NCI-H2171 (cell line): ENCODE measurements at regions not wholly inside any gene's neighbourhood (a gene's known extent, or its start where the extent isn't known, plus 50 kb on each side); places are given as distances from the start of the nearest gene placed in this dataset.

Experiments
- DNase-seq: peaks from one replicate; lab custom pipeline; 2025; lab: John Stamatoyannopoulos, UW

DNA sequence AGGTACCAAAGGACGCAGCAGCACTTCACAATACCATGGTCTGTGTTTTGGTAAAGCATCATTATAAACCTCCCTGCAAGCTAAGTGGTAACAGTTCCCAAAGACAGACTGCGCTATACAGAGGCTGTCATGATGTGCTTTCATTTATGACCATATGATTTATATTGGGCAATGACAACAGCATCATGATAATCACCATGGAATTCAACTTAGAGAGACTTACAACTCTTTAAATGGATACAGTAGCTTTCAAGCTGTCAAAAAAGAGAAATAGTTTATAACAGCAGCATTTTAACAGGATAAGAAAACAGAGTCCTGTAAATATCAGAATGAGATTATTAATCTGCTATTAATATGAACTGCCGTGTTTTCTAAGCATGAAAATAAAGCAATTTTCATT, 341.7 kb downstream of the GPR37 start:
- no peak for DNase-seq

- no peak for DNase-seq
These were observed 343.5 kb downstream of the GPR37 start for GRCh38 chr7:124422081-124422480.

DNA sequence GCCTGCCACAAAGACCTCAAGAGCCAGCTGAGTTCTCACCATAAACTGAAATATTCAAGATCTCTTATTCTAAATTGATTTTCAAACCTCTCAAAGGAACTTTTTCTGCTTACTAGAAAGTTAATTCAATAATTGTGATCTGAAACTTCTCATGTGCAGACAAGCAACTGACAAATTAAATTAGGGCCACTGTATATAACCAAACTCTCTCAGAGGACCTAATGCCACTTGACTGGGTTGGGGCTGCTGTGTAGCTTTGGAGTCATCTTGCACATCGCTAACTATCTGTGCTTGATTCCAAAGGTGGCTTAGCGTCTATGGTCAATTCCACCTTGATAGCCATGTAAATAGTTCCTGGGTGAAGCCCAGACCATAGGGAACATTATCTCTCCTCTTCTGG, 345.2 kb downstream of the GPR37 start:
- DNase-seq, result no peak

- no peak for DNase-seq
These were observed 352.6 kb downstream of the GPR37 start for GRCh38 chr7:124413029-124413428.

GRCh38 chr7:124412531-124412930, 353.1 kb downstream of the GPR37 start:
- DNase-seq, result no peak

GRCh38 chr7:124411796-124412195, 353.8 kb downstream of the GPR37 start:
- DNase-seq, result no peak

- DNase-seq, result no peak
These were observed 362.0 kb downstream of the GPR37 start for GRCh38 chr7:124403587-124403986.

GRCh38 chr7:124403112-124403511, 362.5 kb downstream of the GPR37 start:
- no peak for DNase-seq

DNA sequence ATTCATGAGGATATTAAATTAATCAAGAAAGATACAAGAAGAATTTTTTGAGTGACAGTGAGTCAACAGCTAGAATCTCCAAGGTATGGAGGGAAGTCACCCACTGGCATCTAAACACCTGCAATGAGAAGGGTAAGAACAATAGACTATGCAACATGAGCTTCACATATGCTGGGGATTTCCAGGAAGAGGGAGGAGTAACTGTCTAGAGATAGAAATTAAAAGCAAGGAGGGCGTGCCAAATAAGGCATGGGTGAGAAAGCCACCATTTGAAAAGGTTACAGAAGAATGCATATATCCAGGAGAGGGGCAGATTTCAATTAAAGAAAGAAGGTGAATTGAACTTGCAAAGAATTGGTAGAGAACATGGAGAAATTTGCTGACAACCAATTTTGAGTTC, 365.7 kb downstream of the GPR37 start:
- DNase-seq, result no peak

- DNase-seq, result no peak
These were observed 366.2 kb upstream of the TMEM229A start for GRCh38 chr7:124398937-124399552.

GRCh38 chr7:124397134-124397533, 364.3 kb upstream of the TMEM229A start:
- DNase-seq, result no peak

DNA sequence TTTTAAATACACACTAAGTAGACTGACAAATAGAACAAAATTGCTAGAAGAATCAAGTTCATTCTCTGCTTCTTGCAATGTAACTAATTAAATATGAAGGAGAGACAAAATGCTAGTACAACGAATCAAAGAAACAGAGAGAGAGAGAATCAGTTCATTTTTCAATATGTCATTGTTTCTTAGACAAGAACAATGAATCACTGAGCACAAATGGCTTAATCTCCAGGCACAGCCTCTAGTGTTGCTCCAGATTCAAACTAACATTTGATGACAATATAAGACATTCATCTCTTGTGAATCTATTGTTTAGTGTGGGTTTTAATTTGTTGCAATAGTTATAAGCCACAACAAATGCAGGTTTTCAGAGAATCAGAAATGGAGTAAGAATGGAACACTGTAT, 357.4 kb upstream of the TMEM229A start:
- DNase-seq, result no peak

DNA sequence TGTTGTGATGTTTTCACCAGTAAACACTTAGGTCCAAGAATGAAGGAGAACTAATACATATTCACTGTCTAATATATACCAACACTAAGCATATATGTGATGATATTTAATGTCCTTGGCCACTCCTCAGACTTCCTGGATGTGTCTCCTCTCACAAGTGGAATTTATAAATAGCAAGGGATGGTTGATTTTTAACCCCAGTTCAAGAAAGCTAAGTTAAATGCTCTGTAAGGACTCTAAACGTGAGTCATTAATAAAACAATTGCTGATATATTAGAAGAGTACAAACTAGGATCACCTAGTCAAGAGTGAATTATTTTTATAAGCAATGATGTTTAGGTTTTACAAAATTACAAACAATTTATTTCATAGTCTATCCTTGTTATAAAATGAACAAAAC, 355.9 kb upstream of the TMEM229A start:
- DNase-seq, result no peak

DNA sequence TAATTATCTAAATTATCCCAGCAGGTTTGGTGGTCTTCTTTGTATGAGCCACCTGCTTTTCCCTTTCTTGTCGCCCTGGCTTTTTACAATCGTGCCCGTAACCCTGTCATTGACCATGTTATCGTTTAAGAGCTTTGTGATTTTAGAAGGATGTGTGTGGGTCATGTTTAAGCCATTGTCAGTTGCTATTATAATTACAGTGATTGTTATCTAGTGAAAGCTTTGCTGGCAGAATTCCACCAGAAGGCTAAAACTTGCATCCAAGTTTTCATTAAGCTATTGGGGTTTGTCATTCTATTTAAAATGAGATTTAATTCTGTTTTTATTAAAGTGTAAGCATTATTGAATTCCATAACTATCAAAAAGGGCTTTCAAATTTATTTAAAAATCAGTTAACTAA, 354.2 kb upstream of the TMEM229A start:
- no peak for DNase-seq

DNA sequence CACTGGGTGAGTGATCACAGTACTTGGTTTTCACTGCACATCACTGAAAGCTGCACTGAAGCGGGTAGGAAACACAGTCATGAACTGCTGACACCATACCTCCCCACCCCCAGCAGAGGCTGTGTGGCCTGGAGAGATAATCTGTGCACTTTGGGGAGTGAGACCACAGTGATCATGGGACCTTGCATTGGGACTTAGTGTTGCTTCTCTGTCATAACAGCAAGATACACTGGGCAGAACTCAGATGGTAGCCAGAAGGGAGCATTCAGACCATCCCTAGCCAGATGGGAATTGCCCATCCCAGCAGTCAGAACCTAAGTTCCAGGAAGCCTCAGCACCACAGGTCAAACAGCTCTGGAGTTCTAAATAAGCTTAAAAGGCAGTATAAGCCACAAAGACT, 346.4 kb upstream of the TMEM229A start:
- DNase-seq, result no peak

DNA sequence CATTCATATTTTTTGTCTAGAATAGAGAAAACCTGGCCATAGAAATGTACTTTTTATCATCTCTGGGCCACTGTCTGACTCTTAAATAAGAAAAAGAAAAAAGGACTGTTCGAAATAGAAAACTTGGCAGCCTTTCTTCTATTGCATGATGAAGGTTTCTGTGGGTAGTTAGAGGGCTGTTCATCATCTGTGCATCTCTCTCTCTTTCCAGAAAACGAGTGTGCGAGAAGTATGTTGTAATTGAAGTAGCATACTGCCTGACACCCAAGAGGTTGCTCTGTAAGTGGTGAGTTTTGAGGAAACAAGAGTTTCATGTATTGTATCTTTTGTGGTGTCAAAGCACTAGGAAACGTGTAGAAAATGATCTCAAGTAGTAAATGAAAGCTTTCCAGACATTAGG, 343.2 kb upstream of the TMEM229A start:
- DNase-seq, result no peak

DNA sequence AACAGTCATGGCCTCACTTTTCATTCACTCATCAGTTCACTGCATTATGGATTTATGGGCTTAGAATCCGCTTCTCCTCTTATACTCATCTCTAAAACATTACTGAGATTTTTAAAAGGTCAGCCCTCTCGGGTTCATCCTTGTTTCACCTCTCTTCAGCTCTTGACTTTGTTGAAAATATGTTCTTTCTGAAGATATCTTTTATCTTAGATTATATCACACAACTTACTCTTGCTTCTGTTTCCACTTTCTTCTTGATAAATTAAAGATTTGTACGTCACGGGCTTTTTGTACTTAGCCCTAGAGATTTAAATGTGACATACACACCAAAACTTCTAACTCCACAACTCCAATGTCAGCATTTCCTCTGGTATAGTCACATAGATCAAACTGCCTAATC, 342.5 kb upstream of the TMEM229A start:
- DNase-seq, result no peak

DNA sequence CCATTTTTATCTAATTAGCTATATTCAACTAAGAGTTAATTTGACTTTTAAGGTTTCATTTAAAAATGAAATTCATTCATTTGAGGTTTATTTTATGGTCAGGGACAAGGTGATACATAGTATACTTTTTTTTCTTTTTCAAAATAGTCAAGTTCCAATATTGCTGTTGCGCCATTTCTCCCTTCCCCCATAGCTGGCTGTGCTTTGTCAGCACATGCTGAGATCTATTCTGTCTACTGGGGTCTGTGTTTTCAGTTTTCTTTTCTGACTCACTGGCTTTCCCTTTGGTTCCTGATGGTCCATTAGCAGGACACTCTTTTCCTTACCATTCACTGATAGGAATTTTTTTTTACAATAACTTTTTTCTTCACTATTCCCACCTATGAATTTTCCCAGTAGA, 336.4 kb upstream of the TMEM229A start:
- no peak for DNase-seq

DNA sequence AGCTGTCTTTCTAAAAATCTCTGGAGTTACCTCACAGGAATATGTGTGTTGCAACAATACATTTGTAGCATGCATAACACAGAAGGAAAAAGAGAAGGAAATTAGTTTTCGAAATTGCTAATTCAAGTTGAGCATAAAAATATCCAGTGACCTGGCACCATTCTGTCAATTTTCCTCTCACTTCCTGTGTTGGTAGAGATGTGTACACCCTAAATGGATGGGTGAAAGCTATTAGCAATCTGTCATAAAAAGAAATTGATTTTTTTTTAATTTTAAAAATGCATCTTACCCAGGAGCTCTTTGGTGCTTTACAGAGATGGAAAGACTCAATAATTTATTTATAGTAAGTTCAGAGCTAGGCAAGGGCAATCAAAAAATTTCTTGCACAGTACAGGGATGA, 333.3 kb upstream of the TMEM229A start:
- DNase-seq, result no peak

GRCh38 chr7:124364283-124364682, 331.4 kb upstream of the TMEM229A start:
- no peak for DNase-seq

DNA sequence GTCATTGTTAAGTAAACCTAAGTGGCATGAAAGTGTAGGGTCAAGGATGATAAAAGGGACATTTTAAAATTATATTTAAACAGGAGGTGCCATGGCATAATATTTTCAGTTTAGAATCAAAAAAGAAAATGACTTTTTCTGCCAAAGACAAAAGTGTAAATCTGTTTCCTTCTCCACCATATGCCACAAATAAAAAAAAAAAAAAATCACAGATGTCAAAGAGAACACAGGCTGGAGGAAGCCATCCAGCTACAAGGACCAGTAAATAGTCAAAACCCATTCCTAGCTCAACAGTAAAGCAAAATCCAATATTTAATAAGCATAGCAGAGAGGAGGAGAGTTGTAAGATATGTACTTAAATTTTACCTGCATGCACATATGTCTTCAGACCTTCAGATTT, 321.3 kb upstream of the TMEM229A start:
- DNase-seq, result no peak

DNA sequence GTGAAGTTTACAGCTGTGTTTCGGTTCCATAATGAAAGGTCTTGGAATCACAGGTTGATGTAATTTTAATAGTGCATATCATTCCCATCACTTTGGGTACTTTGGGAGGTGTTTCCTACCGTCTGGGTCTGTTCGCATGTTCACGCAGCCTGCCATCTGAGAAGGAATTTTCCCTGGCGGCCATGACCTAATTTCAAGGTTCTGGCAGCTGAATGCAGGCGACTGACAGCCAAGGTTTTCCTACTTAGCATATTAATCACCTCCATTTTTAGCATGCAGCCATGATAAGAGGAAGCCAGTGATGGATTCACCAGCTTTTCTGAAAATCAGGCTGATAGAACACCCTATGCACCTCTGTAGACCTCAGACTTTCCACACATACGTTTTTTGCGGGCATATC, 319.1 kb upstream of the TMEM229A start:
- no peak for DNase-seq

GRCh38 chr7:124349443-124349842, 316.6 kb upstream of the TMEM229A start:
- DNase-seq, result no peak

DNA sequence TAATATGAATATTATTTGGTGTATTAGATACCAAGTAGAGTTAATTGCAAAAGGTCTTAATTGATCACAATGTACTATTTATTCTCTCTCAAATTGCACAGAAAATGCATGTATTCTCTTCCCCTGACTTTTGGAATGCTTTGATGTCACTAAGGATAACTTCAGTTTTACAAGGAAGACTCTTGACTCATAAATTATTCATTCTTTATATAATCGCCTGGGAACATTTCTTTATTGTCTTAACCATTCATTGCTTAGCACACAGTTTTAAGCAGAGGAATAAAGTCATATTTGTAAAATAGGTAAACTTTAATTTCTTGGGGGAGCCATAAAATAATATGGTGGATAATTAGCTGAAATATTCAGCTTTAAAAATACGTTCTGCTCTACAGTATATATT, 306.0 kb upstream of the TMEM229A start:
- DNase-seq, result no peak
